Breast epithelium (tissue), 4 donors: ENCODE measurements at regions not wholly inside any gene's neighbourhood (a gene's known extent, or its start where the extent isn't known, plus 50 kb on each side); places are given as distances from the start of the nearest gene placed in this dataset.
"Not testable (repeated sequence)": the region's sequence is repeated elsewhere in the genome, so short reads cannot be mapped to it uniquely, and the experiment has no call there.

Source experiments
- DNase-seq, 2 donors: peaks; one replicate each; pipeline ENCODE4 v3.0.0-alpha.2; 2019; ENCODE audit warnings: low spot score in 2 of 2
- H3K27ac ChIP-seq, 2 donors: fragments of 200-600 bp; sonication (generic) in 1 of 2; one replicate each; pipeline ENCODE4 v1.5.1; 2016 to 2019; ENCODE audit warnings: mild to moderate bottlenecking in 1 of 2
- H3K27me3 ChIP-seq, 2 donors: fragments of 200-600 bp; sonication (generic) in 1 of 2; one replicate each; pipeline versions ENCODE4 v1.5.1 to v1.6.0; 2017 to 2019; ENCODE audit warnings: control low read depth in 1 of 2, mild to moderate bottlenecking in 1 of 2
- H3K36me3 ChIP-seq: fragments of 200-600 bp; one replicate; pipeline ENCODE4 v1.5.1; 2019
- H3K4me1 ChIP-seq, 2 donors: fragments of 200-600 bp; sonication (generic); one replicate each; pipeline ENCODE4 v1.5.1; 2016 to 2019; ENCODE audit warnings: control low read depth in 1 of 2
- H3K4me3 ChIP-seq, 3 donors: fragments of 200-600 bp; sonication (generic); 1 replicate in 2 of 3; 2 replicates in 1 of 3; pipeline ENCODE4 v1.5.1; 2016 to 2019; ENCODE audit warnings: mild to moderate bottlenecking in 3 of 3, moderate library complexity in 2 of 3
- H3K9me3 ChIP-seq, 2 donors: fragments of 200-600 bp; sonication (generic) in 1 of 2; one replicate each; pipeline ENCODE4 v1.5.1; 2016 to 2019; ENCODE audit warnings: control low read depth in 1 of 2
- CTCF ChIP-seq, 3 donors: fragments of 450-650 bp; IDR thresholded peaks; one replicate each; pipeline ENCODE4 v1.5.1; 2016 to 2017; ENCODE audit warnings: antibody characterized with exemption in 3 of 3, mild to moderate bottlenecking in 3 of 3, moderate library complexity in 3 of 3
- POLR2A ChIP-seq: fragments of 450-650 bp; IDR thresholded peaks from one replicate; pipeline ENCODE4 v1.6.1; 2016; ENCODE audit warnings: antibody characterized with exemption, mild to moderate bottlenecking, moderate library complexity
- POLR2AphosphoS5 ChIP-seq, 3 donors: sonication (generic); formaldehyde crosslinking; IDR thresholded peaks; one replicate each; pipeline ENCODE4 v1.6.1; 2017; ENCODE audit warnings: antibody characterized with exemption in 3 of 3
- intact Hi-C: fragments of 100-400 bp; cut with DNase I; formaldehyde crosslinking; loops from one replicate; pipeline ENCODE4 v1.15.1; 2023; ENCODE audit warnings: low total_unique reads

- DNase-seq = no peak
- intact Hi-C loops = no loop called here
- H3K36me3 ChIP-seq = no peaks in the 10 kb centered on the region
- no peak for TF ChIP-seq POLR2AphosphoS5 (IDR thresholded peaks at IDR 0.05)
- TF ChIP-seq CTCF (IDR thresholded peaks at IDR 0.05) = no peak
- TF ChIP-seq POLR2A = no peak
- H3K4me1 ChIP-seq = no peaks in the 10 kb centered on the region
- no peaks in the 10 kb centered on the region for H3K27me3 ChIP-seq
- no peaks in the 10 kb centered on the region for H3K9me3 ChIP-seq
- no peak overlapping the region for H3K27ac ChIP-seq
- no peak overlapping the region for H3K4me3 ChIP-seq
These were observed 238.1 kb upstream of the SEL1L start for GRCh38 chr14:81771651-81772275.

- no peaks in the 10 kb centered on the region for H3K27me3 ChIP-seq
- TF ChIP-seq POLR2AphosphoS5 (IDR thresholded peaks at IDR 0.05) (no peak), CTCF (IDR thresholded peaks at IDR 0.05) (no peak), POLR2A (no peak)
- no peaks in the 10 kb centered on the region for H3K4me1 ChIP-seq
- H3K4me3 ChIP-seq = no peak overlapping the region
- intact Hi-C loops = no loop called here
- no peak for DNase-seq
- H3K9me3 ChIP-seq = no peaks in the 10 kb centered on the region
- H3K27ac ChIP-seq = no peak overlapping the region
- H3K36me3 ChIP-seq = no peaks in the 10 kb centered on the region
These were observed 238.7 kb upstream of the SEL1L start for GRCh38 chr14:81772381-81772780.

DNA sequence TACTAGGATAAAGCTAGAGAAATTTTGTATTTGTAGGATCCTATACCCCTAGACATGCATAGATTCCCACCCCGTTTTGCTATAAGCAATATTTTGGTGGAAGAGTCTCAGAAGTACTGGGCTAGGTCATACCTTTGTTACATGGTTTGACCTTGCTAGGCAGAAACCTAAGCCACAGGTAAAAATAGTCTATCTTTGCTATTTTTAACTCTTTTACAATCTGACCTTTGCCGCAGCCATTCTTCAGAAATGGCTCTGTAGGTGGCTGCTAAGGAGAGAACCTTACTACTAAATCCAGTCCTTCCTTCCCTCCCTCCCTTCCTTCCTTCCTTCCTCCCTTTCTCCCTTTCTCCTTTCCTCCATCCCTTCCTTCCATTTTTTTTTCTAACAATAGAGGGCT is 242.9 kb upstream of the SEL1L start:
- Histone ChIP-seq H3K36me3 (no peaks in the 10 kb centered on the region), H3K4me1 (no peaks in the 10 kb centered on the region), H3K27me3 (no peaks in the 10 kb centered on the region), H3K9me3 (no peaks in the 10 kb centered on the region), H3K4me3 (no peak overlapping the region), H3K27ac (no peak overlapping the region)
- intact Hi-C loops = no loop called here
- no peak for TF ChIP-seq CTCF (IDR thresholded peaks at IDR 0.05)
- TF ChIP-seq POLR2AphosphoS5 (IDR thresholded peaks at IDR 0.05) = no peak
- no peak for TF ChIP-seq POLR2A
- DNase-seq = no peak

- intact Hi-C loops, H3K27me3 ChIP-seq, H3K4me3 ChIP-seq, H3K9me3 ChIP-seq, H3K36me3 ChIP-seq, H3K4me1 ChIP-seq, H3K27ac ChIP-seq, DNase-seq: not testable (repeated sequence)
These were observed 248.1 kb upstream of the SEL1L start for GRCh38 chr14:81781798-81782197.

GRCh38 chr14:81784084-81784483 is 250.4 kb upstream of the SEL1L start:
- TF ChIP-seq POLR2AphosphoS5 (IDR thresholded peaks at IDR 0.05) (no peak), CTCF (IDR thresholded peaks at IDR 0.05) (no peak), POLR2A (no peak)
- Histone ChIP-seq H3K27me3 (no peaks in the 10 kb centered on the region), H3K27ac (no peak overlapping the region), H3K4me1 (no peaks in the 10 kb centered on the region), H3K4me3 (no peak overlapping the region), H3K36me3 (no peaks in the 10 kb centered on the region), H3K9me3 (no peaks in the 10 kb centered on the region)
- DNase-seq = no peak
- intact Hi-C loops = no loop called here

GRCh38 chr14:81797315-81797714 is 263.7 kb upstream of the SEL1L start:
- H3K36me3 ChIP-seq = no peaks in the 10 kb centered on the region
- DNase-seq = no peak
- no peaks in the 10 kb centered on the region for H3K4me1 ChIP-seq
- no peaks in the 10 kb centered on the region for H3K9me3 ChIP-seq
- no peaks in the 10 kb centered on the region for H3K27me3 ChIP-seq
- no peak overlapping the region for H3K27ac ChIP-seq
- intact Hi-C loops = no loop called here
- H3K4me3 ChIP-seq = no peak overlapping the region
- no peak for TF ChIP-seq POLR2AphosphoS5 (IDR thresholded peaks at IDR 0.05)
- no peak for TF ChIP-seq CTCF (IDR thresholded peaks at IDR 0.05)
- TF ChIP-seq POLR2A = no peak
